Stimulated activated CD4-positive, alpha-beta T cell treated with anti-CD3 and anti-CD28 coated beads, Interleukin-4, amount 100 ng/mL, for 48 hours (primary cell): ENCODE measurements at regions not wholly inside any gene's neighbourhood (a gene's known extent, or its start where the extent isn't known, plus 50 kb on each side); places are given as distances from the start of the nearest gene placed in this dataset.

Source experiments
- DNase-seq, 2 donors: peaks; one replicate each; pipeline ENCODE4 v3.0.0-alpha.2; 2020; ENCODE audit warnings: low read depth in 2 of 2

GRCh38 chr22:48244388-48245195 is 1482.1 kb downstream of the TBC1D22A start:
- DNase-seq: no peak

- no peak for DNase-seq
Observed at GRCh38 chr22:48242461-48242864, 1480.0 kb downstream of the TBC1D22A start.

- DNase-seq: no peak
Observed at GRCh38 chr22:48241658-48242057, 1479.2 kb downstream of the TBC1D22A start.

GRCh38 chr22:48240935-48241230 is 1478.4 kb downstream of the TBC1D22A start:
- DNase-seq: no peak

GRCh38 chr22:48240148-48240934 is 1477.9 kb downstream of the TBC1D22A start:
- DNase-seq: no peak

GRCh38 chr22:48239461-48240147 is 1477.2 kb downstream of the TBC1D22A start:
- no peak for DNase-seq

- DNase-seq: no peak
Observed at GRCh38 chr22:48238966-48239365, 1476.5 kb downstream of the TBC1D22A start.

- DNase-seq: no peak
Observed at GRCh38 chr22:48238284-48238915, 1476.0 kb downstream of the TBC1D22A start.

- DNase-seq: no peak
Observed at GRCh38 chr22:48237466-48238283, 1475.2 kb downstream of the TBC1D22A start.

GRCh38 chr22:48236261-48236660 is 1473.8 kb downstream of the TBC1D22A start:
- no peak for DNase-seq

GRCh38 chr22:48235744-48236143 is 1473.3 kb downstream of the TBC1D22A start:
- no peak for DNase-seq

- DNase-seq: no peak
Observed at GRCh38 chr22:48234011-48234410, 1471.6 kb downstream of the TBC1D22A start.

GRCh38 chr22:48233586-48233985 is 1471.1 kb downstream of the TBC1D22A start:
- DNase-seq: no peak

GRCh38 chr22:48228468-48228867 is 1466.0 kb downstream of the TBC1D22A start:
- no peak for DNase-seq

GRCh38 chr22:48227341-48228018 is 1465.0 kb downstream of the TBC1D22A start:
- no peak for DNase-seq

- DNase-seq: no peak
Observed at GRCh38 chr22:48226026-48227013, 1463.9 kb downstream of the TBC1D22A start.

- no peak for DNase-seq
Observed at GRCh38 chr22:48224332-48224731, 1461.9 kb downstream of the TBC1D22A start.

GRCh38 chr22:48223488-48224190 is 1461.2 kb downstream of the TBC1D22A start:
- no peak for DNase-seq
